ENCODE measurements at regions not wholly inside any gene's neighbourhood (a gene's known extent, or its start where the extent isn't known, plus 50 kb on each side); places are given as distances from the start of the nearest gene placed in this dataset.

DNA sequence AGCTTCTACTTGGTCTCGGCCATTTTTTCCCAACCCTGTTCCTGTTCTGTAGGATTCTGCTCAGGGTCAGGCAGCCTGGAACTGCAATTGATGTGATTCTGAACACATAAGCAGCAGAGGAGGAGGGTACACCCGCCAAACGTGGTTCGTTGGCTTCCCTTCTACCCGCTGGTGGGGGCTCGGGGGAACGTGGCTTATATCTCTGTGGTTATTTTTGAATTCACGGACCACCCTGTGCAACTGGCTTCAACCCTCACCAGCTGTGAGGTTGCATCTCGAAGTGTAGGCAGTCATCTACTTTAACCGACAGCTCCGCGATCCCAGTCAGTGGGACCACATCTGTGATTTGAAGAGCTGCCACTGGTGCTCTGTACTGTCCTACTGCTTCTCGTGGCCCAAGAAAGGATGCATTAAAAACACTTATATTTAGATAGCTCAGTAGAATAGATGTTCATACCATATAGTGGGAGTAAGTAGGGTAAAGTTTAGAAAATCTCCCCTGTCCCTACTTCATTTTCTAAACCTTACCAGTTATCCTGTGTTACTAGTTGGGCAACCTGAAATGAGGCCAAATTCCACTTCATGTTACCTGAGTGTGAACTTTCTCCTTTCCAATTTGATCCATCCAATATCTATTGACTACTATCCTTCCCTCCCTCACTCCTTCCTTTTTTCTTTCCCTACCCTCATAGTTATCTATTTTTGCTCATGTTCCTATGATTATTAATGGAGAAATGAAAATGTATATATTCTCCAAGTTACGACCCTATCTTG is 80.4 kb upstream of the BCOR start:
- RAD21 ChIA-PET (ENCODE audit: unreplicated experiment): no interaction called here
- Histone ChIP-seq H3K79me2 (ENCODE audit: control insufficient read depth, insufficient read depth, low read length) (peaks cover 7% of the 10 kb centered on the region), H3K36me3 (ENCODE audit: control insufficient read depth in 2 of 2, insufficient read depth in 2 of 2, low read length in 1 of 2) (no peaks in the 10 kb centered on the region), H3K4me2 (ENCODE audit: control insufficient read depth, insufficient read depth) (no peak overlapping the region), H3K27ac (ENCODE audit: control insufficient read depth, insufficient read depth) (no peak overlapping the region), H3K4me1 (ENCODE audit: control insufficient read depth, insufficient read depth, low read length) (0 out of 2 replicates have a peak, but pooled peaks cover 6% of the 10 kb centered on the region), H3K27me3 (replicated peaks in 1 of 2; ENCODE audit: control insufficient read depth in 2 of 2, insufficient read depth in 2 of 2, low read length in 1 of 2) (no peaks in the 10 kb centered on the region), H3K9me3 (replicated peaks; ENCODE audit: control insufficient read depth, insufficient read depth, low read length) (no peaks in the 10 kb centered on the region; the same call in 2 of the 3 replicates), H2AFZ (ENCODE audit: control insufficient read depth, low read depth, low read length) (no peak overlapping the region), H3K9ac (ENCODE audit: control insufficient read depth, insufficient read depth, low read length) (no peak overlapping the region), H3K4me3 (no peak overlapping the region), H4K20me1 (ENCODE audit: control insufficient read depth, insufficient read depth) (no peaks in the 10 kb centered on the region)
- POLR2A ChIA-PET: no interaction called here
- no peak for TF ChIP-seq NBN (IDR thresholded peaks at IDR 0.05)
- no peak for TF ChIP-seq SMAD1 (IDR thresholded peaks at IDR 0.05; ENCODE audit: low read depth, partially characterized antibody)
- TF ChIP-seq, protein P1, sequence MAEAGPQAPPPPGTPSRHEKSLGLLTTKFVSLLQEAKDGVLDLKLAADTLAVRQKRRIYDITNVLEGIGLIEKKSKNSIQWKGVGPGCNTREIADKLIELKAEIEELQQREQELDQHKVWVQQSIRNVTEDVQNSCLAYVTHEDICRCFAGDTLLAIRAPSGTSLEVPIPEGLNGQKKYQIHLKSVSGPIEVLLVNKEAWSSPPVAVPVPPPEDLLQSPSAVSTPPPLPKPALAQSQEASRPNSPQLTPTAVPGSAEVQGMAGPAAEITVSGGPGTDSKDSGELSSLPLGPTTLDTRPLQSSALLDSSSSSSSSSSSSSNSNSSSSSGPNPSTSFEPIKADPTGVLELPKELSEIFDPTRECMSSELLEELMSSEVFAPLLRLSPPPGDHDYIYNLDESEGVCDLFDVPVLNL (IDR thresholded peaks at IDR 0.05; ENCODE audit: low read depth, low read length): no peak
- ATAC-seq (no peak), DNase-seq (ENCODE audit: low read depth, low spot score) (no peak), FAIRE-seq (no peak)
- SMC1A ChIA-PET (ENCODE audit: uncharacterized antibody, unreplicated experiment): no interaction called here
- in situ Hi-C loops (cut with MboI): no loop called here
- 67% methylated on average over 14 of the region's 14 CpGs for WGBS (ENCODE audit: insufficient coverage, insufficient replicate concordance, low lambda C conversion rate, missing lambda C conversion rate)
- intact Hi-C loops (cut with micrococcal nuclease; ENCODE audit: unreplicated experiment): loop anchor here (5.0 to 10.0 kb wide), 2 partner anchors 166 to 323 kb away; no protein-coding TSS in a partner anchor
- no TSS peak for BruUV-seq (replicated peaks)
- CTCF ChIA-PET: no interaction called here

DNA sequence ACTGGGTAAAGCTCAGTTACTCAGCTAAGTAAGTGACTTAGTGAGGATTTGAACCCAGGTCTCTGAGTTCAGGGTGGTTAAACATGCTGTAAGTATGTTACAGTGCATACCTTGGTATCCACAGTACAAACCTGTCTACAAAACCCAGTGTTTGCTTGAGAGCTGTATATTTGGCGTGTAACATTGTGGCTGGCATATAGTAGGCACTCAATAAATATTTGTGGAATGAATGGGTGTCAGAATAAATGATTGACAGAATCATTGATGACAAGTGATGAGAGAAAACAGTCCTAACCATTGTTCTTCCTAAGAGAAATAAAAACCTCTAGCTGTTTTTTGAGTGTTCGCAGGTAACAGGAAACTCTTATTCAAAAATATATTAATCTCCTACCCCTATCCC is 79.7 kb upstream of the BCOR start:
- Histone ChIP-seq H3K79me2 (ENCODE audit: control insufficient read depth, insufficient read depth, low read length) (peaks cover 10% of the 10 kb centered on the region), H3K9me3 (replicated peaks; ENCODE audit: control insufficient read depth, insufficient read depth, low read length) (no peaks in the 10 kb centered on the region; the same call in 2 of the 3 replicates), H3K27me3 (replicated peaks in 1 of 2; ENCODE audit: control insufficient read depth in 2 of 2, insufficient read depth in 2 of 2, low read length in 1 of 2) (no peaks in the 10 kb centered on the region), H3K9ac (ENCODE audit: control insufficient read depth, insufficient read depth, low read length) (peak overlapping the region; percentile 86), H3K27ac (ENCODE audit: control insufficient read depth, insufficient read depth) (peak overlapping the region; percentile 96; the same call in 1 of the 2 replicates), H3K4me2 (ENCODE audit: control insufficient read depth, insufficient read depth) (peak overlapping the region; percentile 11), H3K36me3 (ENCODE audit: control insufficient read depth in 2 of 2, insufficient read depth in 2 of 2, low read length in 1 of 2) (no peaks in the 10 kb centered on the region), H3K4me3 (peak overlapping the region; percentile 63; the same call in 1 of the 2 replicates), H4K20me1 (ENCODE audit: control insufficient read depth, insufficient read depth) (no peaks in the 10 kb centered on the region), H2AFZ (ENCODE audit: control insufficient read depth, low read depth, low read length) (no peak overlapping the region), H3K4me1 (ENCODE audit: control insufficient read depth, insufficient read depth, low read length) (0 out of 2 replicates have a peak, but pooled peaks cover 6% of the 10 kb centered on the region)
- WGBS (ENCODE audit: insufficient coverage, insufficient replicate concordance, low lambda C conversion rate, missing lambda C conversion rate): 19% methylated on average over 2 of the region's 2 CpGs
- ChIA-PET SMC1A (ENCODE audit: uncharacterized antibody, unreplicated experiment) (interaction anchor here (0.9 kb wide), 1 partner anchor 14 kb away, joined by 3 read pairs; no protein-coding TSS in a partner anchor), POLR2A (no interaction called here), RAD21 (ENCODE audit: unreplicated experiment) (no interaction called here), CTCF (no interaction called here)
- BruUV-seq (replicated peaks): TSS peak; percentile 58
- no peak for FAIRE-seq
- intact Hi-C loops (cut with micrococcal nuclease; ENCODE audit: unreplicated experiment): loop anchor here (5.0 to 10.0 kb wide), 2 partner anchors 165 to 323 kb away; no protein-coding TSS in a partner anchor
- DNase-seq (ENCODE audit: low read depth, low spot score): no peak
- no peak for ATAC-seq
- in situ Hi-C loops (cut with MboI): no loop called here
- TF ChIP-seq SPI1 (IDR thresholded peaks at IDR 0.05; ENCODE audit: borderline replicate concordance, insufficient read depth, low read depth, low read length) (no peak), ATF7 (IDR thresholded peaks at IDR 0.05; ENCODE audit: low read depth) (no peak), POU2F2 (IDR thresholded peaks at IDR 0.05; ENCODE audit: borderline replicate concordance, low read depth, low read length) (no peak), RAD21 (IDR thresholded peaks at IDR 0.05; ENCODE audit: insufficient read depth, low read depth, low read length) (no peak), BHLHE40 (IDR thresholded peaks at IDR 0.05; ENCODE audit: borderline replicate concordance in 1 of 2, low read depth in 2 of 2, low read length in 1 of 2) (no peak), FOS (IDR thresholded peaks at IDR 0.05; ENCODE audit: borderline replicate concordance, extremely low read depth, insufficient read length) (no peak), SREBF2 (IDR thresholded peaks at IDR 0.05; ENCODE audit: low read length) (no peak), ZSCAN29 (IDR thresholded peaks at IDR 0.05) (no peak)
- TF ChIP-seq, protein P2, sequence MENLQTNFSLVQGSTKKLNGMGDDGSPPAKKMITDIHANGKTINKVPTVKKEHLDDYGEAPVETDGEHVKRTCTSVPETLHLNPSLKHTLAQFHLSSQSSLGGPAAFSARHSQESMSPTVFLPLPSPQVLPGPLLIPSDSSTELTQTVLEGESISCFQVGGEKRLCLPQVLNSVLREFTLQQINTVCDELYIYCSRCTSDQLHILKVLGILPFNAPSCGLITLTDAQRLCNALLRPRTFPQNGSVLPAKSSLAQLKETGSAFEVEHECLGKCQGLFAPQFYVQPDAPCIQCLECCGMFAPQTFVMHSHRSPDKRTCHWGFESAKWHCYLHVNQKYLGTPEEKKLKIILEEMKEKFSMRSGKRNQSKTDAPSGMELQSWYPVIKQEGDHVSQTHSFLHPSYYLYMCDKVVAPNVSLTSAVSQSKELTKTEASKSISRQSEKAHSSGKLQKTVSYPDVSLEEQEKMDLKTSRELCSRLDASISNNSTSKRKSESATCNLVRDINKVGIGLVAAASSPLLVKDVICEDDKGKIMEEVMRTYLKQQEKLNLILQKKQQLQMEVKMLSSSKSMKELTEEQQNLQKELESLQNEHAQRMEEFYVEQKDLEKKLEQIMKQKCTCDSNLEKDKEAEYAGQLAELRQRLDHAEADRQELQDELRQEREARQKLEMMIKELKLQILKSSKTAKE (IDR thresholded peaks at IDR 0.05; ENCODE audit: low read depth, poor library complexity, severe bottlenecking): no peak
- TF ChIP-seq, protein P1 (IDR thresholded peaks at IDR 0.05; ENCODE audit: low read depth, low read length): no peak
